Endothelial cell (in vitro differentiated cells): ENCODE measurements at regions not wholly inside any gene's neighbourhood (a gene's known extent, or its start where the extent isn't known, plus 50 kb on each side); places are given as distances from the start of the nearest gene placed in this dataset.

Experiments used
- DNase-seq: peaks from one replicate; pipeline ENCODE4 v3.0.0; 2021; ENCODE audit warnings: low spot score
- H3K27ac Mint-ChIP-seq: one replicate; pipeline ENCODE4 v1.8.0; 2021; ENCODE audit warnings: mixed read lengths, inconsistent platforms; ENCODE audit not compliant: unreplicated experiment
- H3K27me3 Mint-ChIP-seq: one replicate; pipeline ENCODE4 v1.8.0; 2021; ENCODE audit warnings: mild to moderate bottlenecking, moderate library complexity, mixed read lengths, inconsistent platforms; ENCODE audit not compliant: unreplicated experiment
- H3K36me3 Mint-ChIP-seq: one replicate; pipeline ENCODE4 v1.8.0; 2021; ENCODE audit warnings: mild to moderate bottlenecking, low read depth, mixed read lengths, inconsistent platforms; ENCODE audit not compliant: unreplicated experiment
- H3K4me1 Mint-ChIP-seq: one replicate; pipeline ENCODE4 v1.8.0; 2021; ENCODE audit warnings: mild to moderate bottlenecking, mixed read lengths, inconsistent platforms; ENCODE audit not compliant: unreplicated experiment
- H3K4me3 Mint-ChIP-seq: one replicate; pipeline ENCODE4 v1.8.0; 2021; ENCODE audit warnings: mild to moderate bottlenecking, mixed read lengths, inconsistent platforms; ENCODE audit not compliant: unreplicated experiment
- H3K9me3 Mint-ChIP-seq: one replicate; pipeline ENCODE4 v1.8.0; 2021; ENCODE audit warnings: mixed read lengths, inconsistent platforms; ENCODE audit not compliant: unreplicated experiment
- TF ChIP-seq, protein P1 (sequence below): fragments of 200-600 bp; sonication (generic); IDR thresholded peaks from one replicate; pipeline ENCODE4 v1.5.0; 2021; ENCODE audit warnings: antibody characterized with exemption; ENCODE audit not compliant: unreplicated experiment

GRCh38 chr4:98744372-98745150 is 86.2 kb upstream of the TSPAN5 start:
- TF ChIP-seq, protein P1, sequence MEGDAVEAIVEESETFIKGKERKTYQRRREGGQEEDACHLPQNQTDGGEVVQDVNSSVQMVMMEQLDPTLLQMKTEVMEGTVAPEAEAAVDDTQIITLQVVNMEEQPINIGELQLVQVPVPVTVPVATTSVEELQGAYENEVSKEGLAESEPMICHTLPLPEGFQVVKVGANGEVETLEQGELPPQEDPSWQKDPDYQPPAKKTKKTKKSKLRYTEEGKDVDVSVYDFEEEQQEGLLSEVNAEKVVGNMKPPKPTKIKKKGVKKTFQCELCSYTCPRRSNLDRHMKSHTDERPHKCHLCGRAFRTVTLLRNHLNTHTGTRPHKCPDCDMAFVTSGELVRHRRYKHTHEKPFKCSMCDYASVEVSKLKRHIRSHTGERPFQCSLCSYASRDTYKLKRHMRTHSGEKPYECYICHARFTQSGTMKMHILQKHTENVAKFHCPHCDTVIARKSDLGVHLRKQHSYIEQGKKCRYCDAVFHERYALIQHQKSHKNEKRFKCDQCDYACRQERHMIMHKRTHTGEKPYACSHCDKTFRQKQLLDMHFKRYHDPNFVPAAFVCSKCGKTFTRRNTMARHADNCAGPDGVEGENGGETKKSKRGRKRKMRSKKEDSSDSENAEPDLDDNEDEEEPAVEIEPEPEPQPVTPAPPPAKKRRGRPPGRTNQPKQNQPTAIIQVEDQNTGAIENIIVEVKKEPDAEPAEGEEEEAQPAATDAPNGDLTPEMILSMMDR, result no peak
- H3K9me3 Mint-ChIP-seq, result no peaks in the 10 kb centered on the region
- H3K27me3 Mint-ChIP-seq, result peaks cover 2% of the 10 kb centered on the region
- H3K4me1 Mint-ChIP-seq, result peaks cover 11% of the 10 kb centered on the region
- DNase-seq, result no peak
- H3K4me3 Mint-ChIP-seq, result no peak overlapping the region
- H3K36me3 Mint-ChIP-seq, result no peaks in the 10 kb centered on the region
- peak overlapping the region; percentile 59 for H3K27ac Mint-ChIP-seq

GRCh38 chr4:98741952-98742351 is 83.5 kb upstream of the TSPAN5 start:
- no peak for DNase-seq
- Mint-ChIP-seq H3K4me3 (no peak overlapping the region), H3K27ac (no peak overlapping the region), H3K27me3 (peaks cover 2% of the 10 kb centered on the region), H3K36me3 (no peaks in the 10 kb centered on the region), H3K4me1 (peaks cover 8% of the 10 kb centered on the region), H3K9me3 (no peaks in the 10 kb centered on the region)
- TF ChIP-seq, protein P1, result no peak

- Mint-ChIP-seq H3K4me1 (peaks cover 1% of the 10 kb centered on the region), H3K36me3 (no peaks in the 10 kb centered on the region), H3K27me3 (peaks cover 2% of the 10 kb centered on the region), H3K9me3 (no peaks in the 10 kb centered on the region), H3K27ac (no peak overlapping the region), H3K4me3 (no peak overlapping the region)
- TF ChIP-seq, protein P1, result no peak
- no peak for DNase-seq
These were observed 81.3 kb upstream of the TSPAN5 start for GRCh38 chr4:98739751-98740150.

DNA sequence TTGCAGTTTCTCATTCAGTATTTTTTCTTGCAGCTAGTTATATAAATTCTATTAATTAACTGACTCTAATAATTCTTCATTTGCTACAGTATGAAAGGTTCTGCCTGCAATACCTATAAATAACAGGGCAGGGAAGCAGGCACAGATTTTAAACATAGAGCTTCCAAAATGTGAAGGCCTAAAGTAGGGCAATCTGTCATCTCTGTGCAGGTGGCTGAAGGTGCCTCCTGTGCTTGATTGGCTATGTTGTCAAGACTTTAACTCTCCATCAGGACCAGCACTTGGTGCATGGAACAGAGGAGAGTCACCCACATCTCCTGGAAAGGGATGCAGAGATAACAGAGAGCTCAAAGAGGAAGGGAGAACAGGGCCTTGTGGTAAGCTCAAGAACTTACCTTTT is 75.2 kb upstream of the TSPAN5 start:
- no peak for DNase-seq
- Mint-ChIP-seq H3K27ac (no peak overlapping the region), H3K27me3 (peaks cover 3% of the 10 kb centered on the region), H3K4me3 (no peak overlapping the region), H3K9me3 (no peaks in the 10 kb centered on the region), H3K4me1 (peaks cover 12% of the 10 kb centered on the region), H3K36me3 (no peaks in the 10 kb centered on the region)
- TF ChIP-seq, protein P1, result no peak

DNA sequence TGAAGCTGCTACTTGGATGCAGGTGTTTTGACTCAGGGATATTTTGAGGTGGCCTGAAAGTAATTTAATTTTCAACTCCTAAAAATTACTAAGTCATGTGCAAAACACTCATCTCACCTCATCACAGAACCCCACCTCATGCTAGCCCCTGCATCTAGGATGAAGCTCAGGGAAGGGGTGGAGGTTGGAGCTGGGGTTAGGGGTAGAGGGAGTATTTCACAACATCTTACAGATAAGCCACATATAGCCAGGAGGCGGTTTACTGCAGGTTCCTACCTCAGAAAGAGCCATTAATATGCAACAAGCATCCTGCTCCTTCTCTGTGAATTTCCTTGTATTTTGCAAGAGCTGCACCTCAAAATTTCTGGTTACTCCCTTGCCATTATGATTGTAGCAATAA is 70.5 kb upstream of the TSPAN5 start:
- H3K27me3 Mint-ChIP-seq, result peaks cover 6% of the 10 kb centered on the region
- DNase-seq, result no peak
- H3K27ac Mint-ChIP-seq, result peak overlapping the region; percentile 37
- peaks cover 11% of the 10 kb centered on the region for H3K9me3 Mint-ChIP-seq
- H3K4me3 Mint-ChIP-seq, result no peak overlapping the region
- TF ChIP-seq, protein P1, result no peak
- H3K4me1 Mint-ChIP-seq, result peaks cover 20% of the 10 kb centered on the region
- H3K36me3 Mint-ChIP-seq, result no peaks in the 10 kb centered on the region
